ENCODE measurements at regions not wholly inside any gene's neighbourhood (a gene's known extent, or its start where the extent isn't known, plus 50 kb on each side); places are given as distances from the start of the nearest gene placed in this dataset.

GRCh38 chr15:36478561-36478960, 100.9 kb upstream of the CDIN1 start:
- TF ChIP-seq CTCF (IDR thresholded peaks at IDR 0.05), result no peak
- no peak for TF ChIP-seq POLR2A (IDR thresholded peaks at IDR 0.05)

Data from lower leg skin (tissue), 3 donors.